ENCODE measurements at regions not wholly inside any gene's neighbourhood (a gene's known extent, or its start where the extent isn't known, plus 50 kb on each side); places are given as distances from the start of the nearest gene placed in this dataset.

DNA sequence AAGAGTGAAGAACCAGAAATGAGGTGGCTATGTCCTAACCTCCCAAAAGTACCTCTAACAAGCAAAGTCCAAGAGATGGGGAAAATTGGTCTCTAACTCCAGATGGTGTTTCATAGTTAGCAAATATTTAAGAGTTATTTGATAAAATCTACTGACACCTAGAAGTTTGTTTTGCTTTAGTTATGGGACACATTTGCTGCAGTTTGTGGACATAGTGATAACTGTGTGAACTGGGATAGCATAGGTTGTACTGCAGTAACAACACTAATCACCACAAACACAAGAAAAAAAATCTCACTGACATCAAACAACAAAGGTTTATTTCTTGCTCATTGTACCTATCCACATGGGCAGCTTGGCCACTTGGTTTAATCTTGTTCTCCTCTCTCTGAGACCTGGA lies 965.0 kb upstream of the SPRY2 start:
- Mint-ChIP-seq H3K9me3 (peaks cover 0 to 5% (median 0%) of the 10 kb centered on the region in 7 donors), H3K36me3 (no peaks in the 10 kb centered on the region), H3K27ac (no peak overlapping the region), H3K27me3 (ENCODE audit: low read depth in 3 of 3) (no peaks in the 10 kb centered on the region), H3K4me3 (no peak overlapping the region), H3K4me1 (no peaks in the 10 kb centered on the region)
- Histone ChIP-seq H2AFZ (ENCODE audit: insufficient read depth, low read depth, low read length, poor library complexity, severe bottlenecking) (no peak overlapping the region), H3K36me3 (replicated peaks in 1 of 2; ENCODE audit: control insufficient read depth in 1 of 2, insufficient read depth in 2 of 2, low read length in 2 of 2) (no peaks in the 10 kb centered on the region), H3K4me3 (replicated peaks in 1 of 3; ENCODE audit: low read depth in 2 of 3, low read length in 3 of 3) (no peak overlapping the region), H3K27me3 (ENCODE audit: control insufficient read depth in 2 of 2, insufficient read depth in 2 of 2, low read length in 2 of 2) (no peaks in the 10 kb centered on the region), H3K9ac (ENCODE audit: insufficient read depth, low read length, poor library complexity, severe bottlenecking) (no peak overlapping the region), H3K4me1 (ENCODE audit: control insufficient read depth in 1 of 2, insufficient read depth in 2 of 2, low read length in 2 of 2) (no peaks in the 10 kb centered on the region), H3K9me3 (replicated peaks in 1 of 2; ENCODE audit: control insufficient read depth in 1 of 2, insufficient read depth in 1 of 2, low read length in 2 of 2) (peaks cover 0 to 4% of the 10 kb centered on the region in 2 donors), H3K4me2 (replicated peaks; ENCODE audit: extremely low read depth, low read length, poor library complexity, severe bottlenecking) (no peak overlapping the region), H3K27ac (ENCODE audit: low read depth in 1 of 2, low read length in 2 of 2) (no peak overlapping the region), H4K20me1 (ENCODE audit: insufficient read depth, low read length) (no peaks in the 10 kb centered on the region), H3K79me2 (ENCODE audit: insufficient read depth, low read length) (no peaks in the 10 kb centered on the region)
- intact Hi-C loops (cut with micrococcal nuclease): no loop called here
- TF ChIP-seq, protein P1, sequence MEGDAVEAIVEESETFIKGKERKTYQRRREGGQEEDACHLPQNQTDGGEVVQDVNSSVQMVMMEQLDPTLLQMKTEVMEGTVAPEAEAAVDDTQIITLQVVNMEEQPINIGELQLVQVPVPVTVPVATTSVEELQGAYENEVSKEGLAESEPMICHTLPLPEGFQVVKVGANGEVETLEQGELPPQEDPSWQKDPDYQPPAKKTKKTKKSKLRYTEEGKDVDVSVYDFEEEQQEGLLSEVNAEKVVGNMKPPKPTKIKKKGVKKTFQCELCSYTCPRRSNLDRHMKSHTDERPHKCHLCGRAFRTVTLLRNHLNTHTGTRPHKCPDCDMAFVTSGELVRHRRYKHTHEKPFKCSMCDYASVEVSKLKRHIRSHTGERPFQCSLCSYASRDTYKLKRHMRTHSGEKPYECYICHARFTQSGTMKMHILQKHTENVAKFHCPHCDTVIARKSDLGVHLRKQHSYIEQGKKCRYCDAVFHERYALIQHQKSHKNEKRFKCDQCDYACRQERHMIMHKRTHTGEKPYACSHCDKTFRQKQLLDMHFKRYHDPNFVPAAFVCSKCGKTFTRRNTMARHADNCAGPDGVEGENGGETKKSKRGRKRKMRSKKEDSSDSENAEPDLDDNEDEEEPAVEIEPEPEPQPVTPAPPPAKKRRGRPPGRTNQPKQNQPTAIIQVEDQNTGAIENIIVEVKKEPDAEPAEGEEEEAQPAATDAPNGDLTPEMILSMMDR (IDR thresholded peaks at IDR 0.05): no peak
- no peak for DNase-seq

DNA sequence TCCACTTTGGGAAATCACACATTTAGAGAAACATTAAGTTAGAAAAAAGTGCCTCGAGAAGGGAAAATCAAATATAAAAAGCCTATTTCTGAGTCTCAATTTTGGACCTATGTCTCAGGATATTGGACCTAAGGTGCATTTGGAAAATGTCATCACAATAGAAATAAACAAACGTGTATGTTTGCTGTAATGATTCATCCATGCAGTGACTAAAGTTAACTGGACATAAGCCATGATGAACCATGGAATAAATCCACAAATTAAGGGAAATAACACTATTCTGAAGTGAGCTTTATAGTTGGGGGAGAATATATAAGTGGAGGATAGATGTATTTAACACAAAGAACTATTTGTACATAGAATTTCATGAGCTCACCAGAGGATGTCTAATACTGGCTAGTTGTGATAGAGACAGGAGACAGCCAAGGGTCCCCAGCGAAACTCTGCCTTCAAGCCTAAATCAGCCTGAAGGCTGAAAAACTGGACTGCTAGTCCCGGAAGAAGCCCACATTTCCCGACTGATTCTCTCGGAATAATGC lies 963.3 kb upstream of the SPRY2 start:
- Mint-ChIP-seq H3K36me3 (no peaks in the 10 kb centered on the region), H3K9me3 (peaks cover 1 to 5% (median 3%) of the 10 kb centered on the region in 7 donors), H3K27me3 (ENCODE audit: low read depth in 3 of 3) (peaks cover 0 to 2% (median 0%) of the 10 kb centered on the region in 3 donors), H3K27ac (no peak overlapping the region), H3K4me3 (no peak overlapping the region), H3K4me1 (no peaks in the 10 kb centered on the region)
- intact Hi-C loops (cut with micrococcal nuclease): no loop called here
- no peaks in the 10 kb centered on the region for H3K79me2 ChIP-seq (ENCODE audit: insufficient read depth, low read length)
- DNase-seq: no peak
- H3K9me3 ChIP-seq (replicated peaks in 1 of 2; ENCODE audit: control insufficient read depth in 1 of 2, insufficient read depth in 1 of 2, low read length in 2 of 2): peaks cover 0 to 6% of the 10 kb centered on the region in 2 donors
- H3K4me1 ChIP-seq (ENCODE audit: control insufficient read depth in 1 of 2, insufficient read depth in 2 of 2, low read length in 2 of 2): no peaks in the 10 kb centered on the region
- no peak overlapping the region for H3K4me3 ChIP-seq (replicated peaks in 1 of 3; ENCODE audit: low read depth in 2 of 3, low read length in 3 of 3)
- H3K27me3 ChIP-seq (ENCODE audit: control insufficient read depth in 2 of 2, insufficient read depth in 2 of 2, low read length in 2 of 2): no peaks in the 10 kb centered on the region
- no peak overlapping the region for H3K27ac ChIP-seq (ENCODE audit: low read depth in 1 of 2, low read length in 2 of 2)
- no peak overlapping the region for H2AFZ ChIP-seq (ENCODE audit: insufficient read depth, low read depth, low read length, poor library complexity, severe bottlenecking)
- H4K20me1 ChIP-seq (ENCODE audit: insufficient read depth, low read length): no peaks in the 10 kb centered on the region
- 81% methylated on average over 4 of the region's 6 CpGs for WGBS (ENCODE audit: insufficient coverage)
- TF ChIP-seq, protein P1 (IDR thresholded peaks at IDR 0.05): no peak
- H3K4me2 ChIP-seq (replicated peaks; ENCODE audit: extremely low read depth, low read length, poor library complexity, severe bottlenecking): no peak overlapping the region
- H3K36me3 ChIP-seq (replicated peaks in 1 of 2; ENCODE audit: control insufficient read depth in 1 of 2, insufficient read depth in 2 of 2, low read length in 2 of 2): no peaks in the 10 kb centered on the region
- H3K9ac ChIP-seq (ENCODE audit: insufficient read depth, low read length, poor library complexity, severe bottlenecking): no peak overlapping the region

All from CD14-positive monocyte (primary cell).